NCI-H1092 treated with DMSO at 0.1 percent for 48 hours (cell line): ENCODE measurements at regions not wholly inside any gene's neighbourhood (a gene's known extent, or its start where the extent isn't known, plus 50 kb on each side); places are given as distances from the start of the nearest gene placed in this dataset.

Source experiments
- DNase-seq: peaks from one replicate; lab custom pipeline; 2025; lab: John Stamatoyannopoulos, UW

GRCh38 chr1:194339471-194339870 is 1153.1 kb upstream of the B3GALT2 start:
- DNase-seq, result no peak

- DNase-seq, result no peak
Observed at GRCh38 chr1:194338241-194338948, 1152.0 kb upstream of the B3GALT2 start.

GRCh38 chr1:194333240-194333639 is 1146.8 kb upstream of the B3GALT2 start:
- no peak for DNase-seq

GRCh38 chr1:194331758-194332157 is 1145.3 kb upstream of the B3GALT2 start:
- no peak for DNase-seq

GRCh38 chr1:194322751-194323150 is 1136.3 kb upstream of the B3GALT2 start:
- DNase-seq, result no peak

- DNase-seq, result no peak
Observed at GRCh38 chr1:194318790-194319280, 1132.4 kb upstream of the B3GALT2 start.

GRCh38 chr1:194309697-194310096 is 1123.3 kb upstream of the B3GALT2 start:
- no peak for DNase-seq

GRCh38 chr1:194309269-194309668 is 1122.9 kb upstream of the B3GALT2 start:
- no peak for DNase-seq

GRCh38 chr1:194300776-194301175 is 1114.4 kb upstream of the B3GALT2 start:
- no peak for DNase-seq

- no peak for DNase-seq
Observed at GRCh38 chr1:194300340-194300739, 1113.9 kb upstream of the B3GALT2 start.

- DNase-seq, result no peak
Observed at GRCh38 chr1:194298007-194298598, 1111.7 kb upstream of the B3GALT2 start.

- DNase-seq, result no peak
Observed at GRCh38 chr1:194297094-194297493, 1110.7 kb upstream of the B3GALT2 start.

GRCh38 chr1:194296201-194296600 is 1109.8 kb upstream of the B3GALT2 start:
- no peak for DNase-seq

- peak; percentile 50 for DNase-seq
Observed at GRCh38 chr1:194295685-194296084, 1109.3 kb upstream of the B3GALT2 start.

GRCh38 chr1:194293851-194294405 is 1107.5 kb upstream of the B3GALT2 start:
- no peak for DNase-seq

GRCh38 chr1:194292966-194293365 is 1106.6 kb upstream of the B3GALT2 start:
- DNase-seq, result no peak

- no peak for DNase-seq
Observed at GRCh38 chr1:194289569-194290266, 1103.3 kb upstream of the B3GALT2 start.

GRCh38 chr1:194288238-194288637 is 1101.8 kb upstream of the B3GALT2 start:
- DNase-seq, result no peak

- no peak for DNase-seq
Observed at GRCh38 chr1:194281376-194281775, 1095.0 kb upstream of the B3GALT2 start.

GRCh38 chr1:194280463-194280862 is 1094.0 kb upstream of the B3GALT2 start:
- DNase-seq, result no peak

GRCh38 chr1:194279975-194280374 is 1093.6 kb upstream of the B3GALT2 start:
- no peak for DNase-seq

- no peak for DNase-seq
Observed at GRCh38 chr1:194277927-194278326, 1091.5 kb upstream of the B3GALT2 start.

GRCh38 chr1:194273660-194274059 is 1087.2 kb upstream of the B3GALT2 start:
- DNase-seq, result no peak
